Fibroblast of upper back skin (primary cell): ENCODE measurements at regions not wholly inside any gene's neighbourhood (a gene's known extent, or its start where the extent isn't known, plus 50 kb on each side); places are given as distances from the start of the nearest gene placed in this dataset.
"Not testable (repeated sequence)": the region's sequence is repeated elsewhere in the genome, so short reads cannot be mapped to it uniquely, and the experiment has no call there.

Source experiments
- DNase-seq: peaks from one replicate; pipeline ENCODE4 v3.0.0-alpha.2; 2013

- no peak for DNase-seq
These were observed 70.1 kb downstream of the FBXO4 start for GRCh38 chr5:41995193-41995592.

DNA sequence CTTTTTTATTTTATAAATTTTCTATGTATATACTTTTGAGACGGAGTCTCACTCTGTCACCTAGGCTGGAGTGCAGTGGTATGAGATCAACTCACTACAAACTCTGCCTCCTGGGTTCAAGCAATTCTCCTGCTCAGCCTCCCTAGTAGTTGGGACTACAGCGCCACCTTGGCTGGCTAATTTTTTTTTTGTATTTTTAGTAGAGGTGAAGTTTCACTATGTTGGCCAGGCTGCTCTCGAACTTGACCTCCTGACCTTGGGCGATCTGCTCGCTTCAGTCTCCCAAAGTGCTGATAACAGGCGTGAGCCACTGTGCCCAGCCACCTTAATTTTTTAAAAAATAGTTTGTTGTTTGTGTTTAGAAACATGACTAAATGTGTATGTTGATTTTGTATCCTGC, 76.6 kb downstream of the FBXO4 start:
- DNase-seq: no peak

DNA sequence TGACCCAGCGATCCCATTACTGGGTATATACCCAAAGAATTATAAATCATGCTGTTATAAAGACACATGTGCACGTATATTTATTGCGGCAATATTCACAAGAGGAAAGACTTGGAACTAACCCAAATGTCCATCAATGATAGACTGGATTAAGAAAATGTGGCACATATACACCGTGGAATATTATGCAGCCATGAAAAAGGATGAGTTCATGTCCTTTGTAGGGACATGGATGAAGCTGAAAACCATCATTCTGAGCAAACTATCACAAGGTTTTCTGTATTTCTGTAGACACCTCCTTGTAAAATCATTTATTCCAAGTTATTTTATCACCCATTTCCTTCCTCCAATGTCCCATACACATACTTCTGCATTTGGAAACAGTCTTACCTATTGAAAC, 78.8 kb downstream of the FBXO4 start:
- not testable (repeated sequence) for DNase-seq

GRCh38 chr5:42005561-42006153, 80.6 kb downstream of the FBXO4 start:
- DNase-seq: peak; percentile 19

DNA sequence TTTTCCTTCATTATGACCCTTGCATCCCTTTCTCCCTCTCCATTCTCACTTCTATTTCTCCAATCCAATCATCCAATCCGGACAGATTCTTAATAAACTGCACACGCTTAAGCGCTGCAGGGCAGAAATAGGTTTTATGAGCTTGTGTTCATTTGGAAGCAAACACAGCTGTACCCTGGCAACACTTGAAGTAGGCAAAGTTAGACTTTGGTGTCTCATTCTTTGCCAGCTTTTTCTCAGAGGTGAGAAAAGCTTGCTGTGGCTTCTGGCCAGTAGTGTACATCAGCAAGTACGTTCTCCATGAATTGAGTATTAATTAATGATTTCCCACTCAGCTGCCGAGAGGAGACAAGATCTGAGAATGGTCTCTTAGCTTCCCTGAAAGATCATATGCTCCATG, 88.5 kb downstream of the FBXO4 start:
- no peak for DNase-seq

DNA sequence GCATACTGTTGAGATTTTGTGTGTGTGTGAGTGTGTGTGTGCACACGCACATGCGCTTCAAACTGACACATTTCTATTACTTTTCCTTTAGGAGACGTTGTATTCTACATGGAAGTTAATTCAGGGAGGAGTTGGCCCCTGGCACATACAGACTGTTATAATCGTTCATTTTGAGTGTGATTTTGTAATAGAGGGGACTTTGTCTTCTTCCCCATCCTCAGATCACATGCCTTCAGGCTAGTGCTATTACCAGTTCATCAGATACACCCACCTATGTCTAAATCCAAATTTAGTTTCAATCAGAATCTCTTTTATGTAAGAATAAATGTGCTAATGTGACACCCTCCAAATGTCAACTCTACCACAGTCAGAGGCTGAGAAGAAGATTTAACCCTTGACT, 90.2 kb downstream of the FBXO4 start:
- no peak for DNase-seq

GRCh38 chr5:42015681-42016080, 90.6 kb downstream of the FBXO4 start:
- DNase-seq: peak; percentile 69

DNA sequence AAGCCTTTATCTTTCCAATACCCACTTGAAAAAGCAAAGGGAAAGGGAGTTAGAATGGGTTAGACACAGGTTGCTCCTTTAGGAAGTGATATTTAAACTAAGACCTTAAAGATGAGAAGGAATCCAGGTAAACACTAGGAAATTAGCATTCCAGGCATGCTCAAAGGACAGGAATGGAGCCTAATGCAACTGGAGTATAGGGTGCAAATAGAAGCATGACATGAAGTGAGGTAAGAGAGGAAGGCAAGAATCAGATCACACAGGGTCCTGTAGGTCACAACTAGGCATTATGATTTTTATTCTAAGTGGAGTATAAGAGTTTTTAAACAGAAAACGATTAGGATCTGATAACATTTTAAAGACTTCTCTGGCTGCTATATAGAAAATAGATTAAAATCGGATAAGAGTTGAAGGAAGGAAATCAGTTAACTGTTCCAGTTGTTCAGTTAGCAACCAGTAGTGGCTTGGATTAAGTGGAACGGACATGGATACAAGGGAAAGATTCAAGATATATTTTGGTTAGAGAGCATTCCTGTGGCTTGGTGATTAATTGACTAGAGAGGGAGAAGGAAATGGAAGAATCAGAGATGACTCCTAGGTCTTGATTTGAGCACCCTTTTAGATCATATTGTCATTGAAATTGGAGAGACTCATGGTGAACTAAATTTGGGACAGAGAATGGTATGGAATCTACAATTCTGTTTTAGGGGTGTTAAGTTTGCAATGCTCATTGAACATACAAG, 95.9 kb downstream of the FBXO4 start:
- peak; percentile 71 for DNase-seq

- DNase-seq: peak; percentile 11
These were observed 96.8 kb downstream of the FBXO4 start for GRCh38 chr5:42021923-42022322.

DNA sequence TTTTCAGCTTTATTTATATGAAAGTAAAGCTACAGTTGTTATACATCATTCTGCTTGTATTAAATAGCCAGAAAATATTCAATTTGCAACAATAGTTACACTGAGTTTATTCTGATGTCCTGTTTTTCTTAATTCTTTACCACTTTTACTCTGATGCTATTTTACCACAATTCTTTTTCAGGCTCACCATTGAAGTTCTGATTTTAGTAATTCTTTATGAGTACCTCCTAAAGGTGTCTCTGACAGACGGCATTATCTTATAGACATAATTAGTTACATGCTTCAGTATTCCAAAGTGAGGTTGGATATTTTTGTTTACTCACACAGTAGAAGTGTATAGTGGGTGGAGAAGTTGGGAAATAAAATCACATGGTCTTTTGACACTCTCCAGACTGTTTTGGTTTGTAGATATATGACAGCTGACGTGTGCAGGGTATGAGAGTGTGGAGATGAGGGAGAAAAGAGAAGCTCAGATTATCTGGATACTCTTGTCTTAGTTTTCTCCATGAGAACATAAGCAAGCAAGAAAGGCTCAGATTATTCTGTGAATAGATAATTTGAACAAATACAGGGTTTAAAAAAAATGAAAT, 97.4 kb downstream of the FBXO4 start:
- DNase-seq: no peak

GRCh38 chr5:42026446-42026845, 101.4 kb downstream of the FBXO4 start:
- no peak for DNase-seq

GRCh38 chr5:42032137-42032536, 107.1 kb downstream of the FBXO4 start:
- DNase-seq: no peak

DNA sequence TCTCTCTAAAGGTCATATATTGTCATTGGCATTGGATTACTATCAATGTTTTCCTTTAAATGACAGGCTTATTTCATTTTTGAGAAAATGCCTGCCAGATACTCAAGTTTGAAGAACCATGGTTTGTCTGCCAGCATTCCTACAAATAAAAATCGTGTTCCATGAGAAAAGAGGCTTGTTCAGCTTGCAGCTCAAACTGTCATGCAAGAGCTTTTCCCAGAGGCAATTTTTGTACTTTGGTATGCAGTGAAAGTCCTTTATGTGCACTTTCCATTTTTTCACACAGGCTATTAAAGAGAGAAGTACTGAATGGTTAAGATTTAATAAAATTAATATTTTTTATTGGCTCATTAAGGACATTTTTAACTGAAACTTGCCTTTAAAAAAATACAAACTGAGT, 110.4 kb downstream of the FBXO4 start:
- DNase-seq: no peak

GRCh38 chr5:42036379-42036778, 111.3 kb downstream of the FBXO4 start:
- no peak for DNase-seq

GRCh38 chr5:42037379-42037932, 112.4 kb downstream of the FBXO4 start:
- no peak for DNase-seq

DNA sequence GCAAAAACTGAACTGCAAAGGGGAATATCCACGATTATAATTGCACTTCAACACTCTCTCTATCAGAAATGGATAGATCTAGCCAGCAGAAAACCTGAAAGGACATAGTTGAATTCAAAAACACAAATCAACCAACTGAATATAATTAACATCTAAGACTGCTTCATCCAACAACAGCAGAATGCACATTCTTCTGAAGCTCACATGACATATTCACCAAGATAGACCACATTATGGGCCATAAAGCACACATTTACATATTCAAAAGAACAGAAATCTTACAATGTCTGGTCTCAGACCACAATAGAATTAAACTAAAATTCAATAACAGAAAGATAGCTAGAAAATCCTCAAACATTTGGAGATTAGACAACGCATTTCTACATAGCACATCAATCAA, 118.3 kb downstream of the FBXO4 start:
- no peak for DNase-seq

DNA sequence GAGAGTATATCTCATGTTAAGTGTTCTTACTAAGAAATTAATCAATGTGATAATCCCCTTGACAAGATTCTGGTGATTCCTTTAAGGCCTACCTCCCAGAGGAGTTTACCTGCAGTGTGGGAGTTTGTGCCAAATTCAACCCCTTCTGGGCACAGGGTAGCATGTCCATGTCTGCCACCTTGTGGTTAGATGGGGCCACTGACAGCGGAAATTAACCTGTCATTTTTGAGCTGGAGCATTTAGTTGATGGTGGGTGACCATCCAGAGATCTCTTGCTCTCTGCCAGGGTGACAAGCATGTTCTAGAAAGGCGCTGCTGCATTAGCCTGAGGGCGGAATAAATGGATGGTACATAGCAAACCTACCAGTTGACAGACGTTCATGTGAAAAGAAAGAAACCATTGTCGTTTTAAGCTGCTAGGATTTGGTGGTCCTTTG, 132.2 kb downstream of the FBXO4 start:
- peak; percentile 46 for DNase-seq

- DNase-seq: no peak
These were observed 134.2 kb downstream of the FBXO4 start for GRCh38 chr5:42059291-42059690.

DNA sequence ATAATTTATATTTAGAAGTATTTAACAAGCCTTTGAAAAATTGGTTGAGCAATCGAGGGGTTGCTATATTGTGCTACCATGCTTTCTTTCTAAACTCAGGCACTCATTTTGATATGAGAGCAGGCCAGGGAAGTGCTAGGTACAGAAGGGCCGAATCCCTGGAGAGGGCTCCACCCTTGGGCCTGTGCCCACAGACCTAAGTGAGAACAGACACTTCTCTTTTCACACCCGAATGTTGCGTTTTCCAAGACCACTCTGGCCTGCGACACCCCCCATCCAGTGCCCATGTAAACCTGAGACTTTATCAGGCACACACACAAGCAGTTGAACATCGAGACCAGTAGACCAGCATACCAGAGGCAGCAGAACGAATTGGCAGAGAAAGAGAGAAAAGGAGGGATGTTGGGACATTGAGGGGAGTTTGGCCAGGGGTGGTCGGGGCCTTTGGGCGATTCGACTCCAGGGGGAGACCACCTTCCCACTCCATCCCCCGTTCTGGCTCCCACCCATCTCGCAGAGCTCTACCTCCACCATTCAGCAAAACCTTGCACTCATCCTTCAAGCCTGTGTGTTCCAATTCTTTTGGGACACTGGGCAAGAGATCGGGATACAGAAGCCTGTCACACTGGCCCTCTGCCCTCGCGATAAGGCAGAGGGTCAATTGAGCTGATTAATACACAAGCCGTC, 134.8 kb downstream of the FBXO4 start:
- no peak for DNase-seq

- DNase-seq: no peak
These were observed 136.0 kb downstream of the FBXO4 start for GRCh38 chr5:42061121-42061520.

- DNase-seq: no peak
These were observed 139.7 kb downstream of the FBXO4 start for GRCh38 chr5:42064821-42065220.

GRCh38 chr5:42066131-42066530, 141.1 kb downstream of the FBXO4 start:
- DNase-seq: no peak

DNA sequence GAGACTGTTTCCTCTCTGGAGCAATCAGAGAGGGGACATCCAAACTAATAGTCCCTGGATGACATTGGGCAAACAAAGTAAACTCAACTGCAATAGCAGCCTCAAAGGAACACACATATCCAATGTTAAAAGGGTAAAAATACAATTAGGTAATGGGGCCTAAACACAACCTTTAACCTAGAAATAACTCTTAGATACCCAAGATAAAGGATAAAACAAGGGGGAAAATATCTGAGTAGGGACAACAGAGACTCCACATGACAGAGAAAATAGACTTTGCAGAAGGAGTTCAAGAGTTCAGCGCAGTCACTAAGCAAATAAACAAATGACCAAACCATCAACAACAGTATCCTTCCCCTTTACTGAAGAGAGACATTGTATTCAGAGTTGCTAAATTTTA, 149.3 kb downstream of the FBXO4 start:
- DNase-seq: no peak

DNA sequence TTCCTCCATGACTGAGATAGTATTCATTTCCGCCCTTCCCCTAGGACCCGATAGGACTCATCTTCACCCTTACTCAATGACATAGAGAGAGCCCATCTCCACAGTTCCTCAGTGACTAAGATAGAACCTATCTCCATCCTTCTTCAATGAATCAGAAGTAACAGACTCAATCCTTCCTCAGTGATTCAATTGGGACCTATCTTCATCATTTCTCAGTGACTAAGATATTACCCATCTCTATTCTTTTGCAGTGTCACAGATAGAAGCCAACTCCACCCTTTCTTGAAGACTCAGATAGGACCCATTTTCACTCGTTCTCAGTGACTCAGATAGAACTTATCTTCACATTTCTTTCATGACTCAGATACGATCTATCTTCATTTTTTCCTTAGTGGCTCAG, 164.6 kb downstream of the FBXO4 start:
- DNase-seq: no peak
